ENCODE measurements at regions not wholly inside any gene's neighbourhood (a gene's known extent, or its start where the extent isn't known, plus 50 kb on each side); places are given as distances from the start of the nearest gene placed in this dataset.
"Not testable (repeated sequence)": the region's sequence is repeated elsewhere in the genome, so short reads cannot be mapped to it uniquely, and the experiment has no call there.

GRCh38 chr10:27344568-27345454, 104.2 kb upstream of the ACBD5 start:
- DNase-seq, result no peak

- DNase-seq, result no peak
Measured at GRCh38 chr10:27341001-27341400, 100.4 kb upstream of the ACBD5 start.

GRCh38 chr10:27335246-27335645, 94.6 kb upstream of the ACBD5 start:
- DNase-seq, result not testable (repeated sequence)

GRCh38 chr10:27330074-27330473, 89.5 kb upstream of the ACBD5 start:
- DNase-seq, result no peak

GRCh38 chr10:27328946-27329345, 88.3 kb upstream of the ACBD5 start:
- DNase-seq, result no peak

- DNase-seq, result not testable (repeated sequence)
Measured at GRCh38 chr10:27326748-27327147, 86.2 kb upstream of the ACBD5 start.

GRCh38 chr10:27319752-27320431, 79.3 kb upstream of the ACBD5 start:
- DNase-seq, result peak; percentile 42

- DNase-seq, result not testable (repeated sequence)
Measured at GRCh38 chr10:27319139-27319538, 78.5 kb upstream of the ACBD5 start.

GRCh38 chr10:27315082-27315481, 74.5 kb upstream of the ACBD5 start:
- not testable (repeated sequence) for DNase-seq

- DNase-seq, result not testable (repeated sequence)
Measured at GRCh38 chr10:27313586-27313985, 73.0 kb upstream of the ACBD5 start.

- DNase-seq, result no peak
Measured at GRCh38 chr10:27312854-27313253, 72.3 kb upstream of the ACBD5 start.

GRCh38 chr10:27311809-27312208, 71.2 kb upstream of the ACBD5 start:
- not testable (repeated sequence) for DNase-seq

- not testable (repeated sequence) for DNase-seq
Measured at GRCh38 chr10:27298522-27298850, 57.9 kb upstream of the ACBD5 start.

- DNase-seq, result no peak
Measured at GRCh38 chr10:27297844-27298521, 57.4 kb upstream of the ACBD5 start.

GRCh38 chr10:27296285-27296684, 55.7 kb upstream of the ACBD5 start:
- not testable (repeated sequence) for DNase-seq

GRCh38 chr10:27291253-27291895, 50.8 kb upstream of the ACBD5 start:
- DNase-seq, result not testable (repeated sequence)

All from CD4-positive, alpha-beta T cell treated with Interleukin-17A for 4 hours (primary cell).